Activated CD4-positive, alpha-beta T cell treated with anti-CD3 and anti-CD28 coated beads, Interleukin-2, amount 50 U/mL, for 4 hours (primary cell): ENCODE measurements at regions not wholly inside any gene's neighbourhood (a gene's known extent, or its start where the extent isn't known, plus 50 kb on each side); places are given as distances from the start of the nearest gene placed in this dataset.

Experiments used
- DNase-seq, 2 experiments: peaks; one replicate each; pipeline ENCODE4 v3.0.0-alpha.2; 2020

DNA sequence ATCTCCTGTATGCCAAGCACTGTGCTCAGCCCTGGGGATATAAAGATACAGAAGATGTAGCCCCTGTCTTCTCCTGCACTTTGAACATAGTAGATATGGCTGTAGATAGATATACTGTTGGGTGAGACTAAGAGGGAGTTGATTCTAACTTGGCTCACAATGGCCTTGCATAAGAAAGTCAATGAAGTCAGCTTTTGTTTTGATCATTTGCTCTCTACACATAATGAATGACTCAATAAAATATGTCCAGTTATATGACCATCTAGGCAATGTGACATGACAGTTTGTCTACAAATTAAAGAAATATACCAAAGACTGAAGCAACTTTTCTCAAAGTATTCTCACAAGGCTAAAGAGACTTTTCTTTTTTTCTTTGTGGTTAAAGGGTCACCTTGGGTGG lies 147.6 kb upstream of the DIPK2B start:
- DNase-seq, result no peak

DNA sequence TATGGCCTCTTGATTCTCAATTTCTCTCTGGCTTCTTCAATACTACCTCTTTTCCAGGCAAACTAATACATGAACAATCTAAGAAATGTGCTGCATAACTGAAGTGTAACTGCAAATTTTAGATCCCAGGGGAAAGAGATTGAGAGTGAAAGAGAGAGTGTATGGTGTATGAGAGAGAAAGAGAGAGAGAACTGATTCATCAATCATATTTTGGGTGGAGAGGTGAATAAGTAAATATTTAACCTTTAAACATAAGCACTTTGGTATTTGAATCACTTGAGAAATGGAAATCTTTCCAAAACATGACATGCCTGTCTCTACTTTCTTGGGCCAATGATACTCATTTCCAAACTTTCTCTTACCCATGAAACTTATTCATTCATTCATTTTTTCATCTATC lies 147.2 kb upstream of the DIPK2B start:
- no peak for DNase-seq

DNA sequence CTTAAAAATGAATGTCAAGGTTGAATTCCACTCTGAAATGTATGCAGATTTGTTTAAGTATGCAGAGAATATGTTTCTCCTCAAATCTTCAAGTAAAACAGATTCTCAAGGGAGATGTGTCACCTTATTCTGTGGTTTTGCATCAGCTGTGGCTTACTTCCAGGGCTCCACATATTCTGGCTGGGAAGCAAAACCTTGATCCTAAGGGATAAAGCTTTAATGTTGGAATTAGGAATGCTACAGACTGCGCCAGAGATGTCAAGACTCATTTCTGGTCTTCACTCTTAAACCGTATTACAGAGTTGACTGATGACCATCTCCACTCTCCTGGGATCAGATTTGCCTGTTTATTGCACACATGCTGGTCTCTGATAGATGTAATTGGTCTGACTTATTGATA lies 143.9 kb upstream of the DIPK2B start:
- DNase-seq, result no peak

DNA sequence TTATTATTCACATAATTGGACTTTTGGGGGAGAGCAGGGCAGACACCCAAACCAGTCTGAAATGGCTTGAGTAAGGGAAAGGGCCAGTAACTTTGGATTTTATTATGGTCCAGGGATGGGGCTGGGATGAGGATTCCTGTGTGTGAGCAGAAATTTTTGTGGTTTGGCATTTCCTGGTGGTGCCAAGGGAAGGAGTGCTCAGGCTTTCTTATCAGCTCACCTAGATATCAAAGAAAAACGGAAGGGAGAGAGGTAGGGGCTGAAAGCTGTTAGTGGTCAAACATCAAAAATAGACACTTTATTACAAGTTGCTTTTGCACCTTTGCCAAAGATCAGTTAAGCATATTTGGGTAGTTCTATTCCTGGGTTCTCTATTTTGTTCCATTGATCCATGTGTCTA lies 128.5 kb upstream of the DIPK2B start:
- DNase-seq, result no peak

DNA sequence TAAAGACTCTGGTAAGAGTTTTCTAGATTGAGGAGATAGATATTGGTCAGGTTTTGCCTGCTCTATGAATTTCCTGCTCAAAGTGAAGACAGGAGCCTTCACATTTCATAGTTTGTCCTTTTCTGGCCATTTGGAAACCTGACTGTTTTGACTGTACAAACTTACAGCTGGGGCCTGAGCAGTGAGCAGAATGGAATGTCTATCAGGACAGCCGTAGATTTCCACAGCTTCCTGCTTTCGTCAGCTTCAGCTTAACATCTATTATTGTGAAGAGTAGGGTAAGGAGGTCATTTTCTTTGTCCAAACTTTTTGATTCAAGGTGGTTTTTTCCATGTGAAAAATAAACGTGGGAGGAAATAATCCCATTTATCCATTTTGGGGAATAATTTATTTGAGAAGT lies 124.3 kb upstream of the DIPK2B start:
- DNase-seq, result no peak

DNA sequence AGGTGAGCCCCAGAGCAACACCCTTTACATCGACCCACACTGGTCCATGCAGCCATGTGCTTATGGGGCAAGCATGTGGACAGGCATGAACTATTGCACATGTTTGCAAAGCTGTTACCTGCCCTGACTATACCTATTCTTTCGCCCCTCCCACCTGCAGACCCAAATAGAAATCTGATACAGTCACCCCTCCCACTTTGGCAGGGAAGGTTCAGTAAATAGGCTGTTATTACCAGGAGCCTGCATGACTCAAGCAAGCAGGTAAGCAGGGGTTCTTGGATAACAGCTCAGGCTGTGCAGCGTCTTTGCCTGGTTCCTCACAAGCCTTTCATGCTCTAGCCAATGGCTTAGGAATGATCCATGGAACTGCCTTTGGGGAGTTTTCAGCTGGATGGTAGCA lies 122.7 kb upstream of the DIPK2B start:
- DNase-seq, result no peak

DNA sequence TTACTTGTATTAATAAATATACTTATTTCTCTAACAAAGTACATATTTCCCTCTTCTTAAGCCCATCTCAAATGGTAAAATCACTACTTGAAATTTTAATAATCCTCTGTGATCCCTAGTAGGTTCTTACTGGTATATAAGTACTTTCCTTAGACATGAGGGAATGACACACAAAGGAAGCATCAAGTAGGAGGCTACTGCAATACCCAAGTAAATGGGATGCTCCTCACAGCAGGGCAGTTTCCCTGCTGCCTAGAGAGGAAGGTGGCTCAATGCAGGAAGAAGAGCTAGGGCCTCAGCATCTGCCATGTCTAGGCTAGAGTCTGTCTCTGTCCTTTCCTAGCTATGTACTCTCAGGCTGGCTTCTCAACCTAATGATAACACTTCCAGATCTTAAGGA lies 122.1 kb upstream of the DIPK2B start:
- no peak for DNase-seq

DNA sequence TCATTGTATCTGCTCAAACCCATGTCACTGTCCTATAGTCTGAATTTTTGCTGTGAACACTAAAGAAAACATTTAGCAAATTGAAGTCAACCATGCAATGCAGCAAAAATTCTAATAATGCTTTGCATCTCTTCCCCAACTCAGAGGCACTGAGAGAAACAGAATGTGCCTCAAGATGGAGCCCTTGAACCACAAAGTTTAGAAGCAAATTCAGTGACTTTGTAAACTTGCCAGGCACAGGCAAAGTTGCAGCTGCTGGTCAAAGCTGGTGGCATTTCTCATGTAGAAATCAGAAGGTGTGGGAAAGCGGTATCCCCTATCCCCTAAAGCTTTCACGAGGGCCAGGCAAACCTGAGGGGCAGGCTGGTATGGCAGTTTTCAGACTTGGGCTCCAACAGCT lies 121.7 kb upstream of the DIPK2B start:
- DNase-seq, result no peak

DNA sequence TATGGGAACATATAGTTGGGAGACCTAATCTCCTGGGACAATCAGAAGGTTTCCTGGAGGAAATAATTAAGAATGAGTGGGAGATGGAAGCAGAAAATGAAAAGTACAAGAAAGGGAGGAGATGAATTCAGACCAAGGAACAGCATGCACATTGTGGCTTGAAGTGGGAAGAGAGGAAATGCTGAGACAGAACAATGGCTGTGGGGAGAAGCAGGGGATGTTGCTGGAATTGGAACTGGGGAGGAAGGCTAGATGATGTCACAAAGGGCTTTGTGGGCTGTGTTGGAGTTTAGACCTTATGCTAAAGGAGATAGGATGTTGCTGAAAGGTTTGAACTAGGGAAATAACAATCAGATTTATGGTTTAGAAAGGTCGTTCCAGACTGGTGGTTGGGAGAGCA lies 119.5 kb upstream of the DIPK2B start:
- DNase-seq, result no peak

DNA sequence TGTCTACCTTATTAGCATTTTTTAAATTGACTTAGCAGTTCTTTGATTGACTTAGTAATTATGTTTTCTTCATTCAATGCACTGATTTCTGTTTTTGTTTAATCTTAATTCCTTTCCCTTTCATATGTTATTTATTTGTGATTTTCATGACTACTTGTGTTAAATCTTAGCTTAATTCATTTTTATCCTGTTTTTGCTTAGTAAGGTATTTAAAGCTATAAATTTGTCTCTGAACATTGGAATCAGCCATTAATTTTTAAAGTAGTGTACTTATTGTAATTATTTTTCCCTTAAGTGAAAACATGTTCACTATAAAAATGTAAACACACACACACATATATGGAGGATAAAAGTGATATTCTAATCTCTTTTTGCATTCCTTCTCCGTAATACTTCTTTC lies 109.1 kb upstream of the DIPK2B start:
- no peak for DNase-seq

DNA sequence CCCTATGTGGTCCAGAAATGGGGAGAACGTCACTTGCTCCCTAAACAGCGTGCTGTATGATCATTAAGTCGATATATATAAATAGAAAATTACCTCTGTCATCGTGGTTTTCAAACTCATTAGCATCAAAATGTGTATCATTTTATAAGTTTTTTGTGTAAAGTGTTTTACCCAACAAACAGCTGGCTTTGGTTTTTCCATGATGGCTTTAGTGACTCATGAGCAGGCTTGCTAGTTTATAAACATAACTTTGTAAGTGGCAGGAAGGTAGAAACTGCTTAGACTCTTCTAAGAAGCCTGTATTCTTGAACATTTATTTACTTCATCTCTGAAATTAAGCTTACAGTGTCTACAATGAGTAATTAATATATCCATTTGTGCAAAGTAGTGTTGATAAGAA lies 108.4 kb upstream of the DIPK2B start:
- DNase-seq, result no peak

DNA sequence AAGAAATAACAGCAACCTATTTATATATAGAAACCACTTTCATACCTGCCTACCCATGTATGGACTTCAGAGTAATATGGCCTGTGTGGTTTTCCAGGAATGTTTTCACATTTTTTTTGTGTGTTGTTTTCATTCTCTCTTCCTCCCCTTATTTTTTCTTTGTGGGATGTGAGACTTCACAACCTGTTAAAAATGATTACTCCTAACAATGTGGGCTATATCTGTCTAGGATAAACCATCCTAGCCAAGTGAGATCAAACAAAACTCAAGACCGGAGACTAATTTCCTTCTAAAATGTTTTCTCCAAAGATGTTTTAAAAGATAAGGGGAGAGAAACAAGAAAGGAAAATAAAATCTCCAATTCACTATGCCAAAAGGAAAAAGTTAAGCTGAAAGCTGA lies 106.1 kb upstream of the DIPK2B start:
- DNase-seq, result no peak

DNA sequence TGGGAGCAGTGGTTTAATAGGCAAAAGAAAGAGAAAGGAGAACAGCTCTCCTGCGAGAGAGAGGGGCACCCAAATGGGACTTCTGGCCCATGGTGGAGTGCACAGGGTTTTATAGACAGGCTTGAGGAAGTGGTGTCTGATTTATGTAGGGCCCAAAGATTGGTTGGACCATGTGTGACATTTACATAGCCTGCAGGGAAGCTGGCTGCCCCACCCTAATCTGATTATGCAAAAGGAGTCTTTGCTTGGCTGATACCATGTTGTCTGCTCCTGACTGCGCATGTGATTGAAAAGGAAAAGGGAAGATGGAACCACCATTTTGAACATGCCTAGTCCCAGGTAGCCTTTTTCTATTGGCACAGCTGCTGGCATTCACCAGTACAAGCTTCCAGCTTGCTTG lies 100.0 kb upstream of the DIPK2B start:
- DNase-seq, result no peak

DNA sequence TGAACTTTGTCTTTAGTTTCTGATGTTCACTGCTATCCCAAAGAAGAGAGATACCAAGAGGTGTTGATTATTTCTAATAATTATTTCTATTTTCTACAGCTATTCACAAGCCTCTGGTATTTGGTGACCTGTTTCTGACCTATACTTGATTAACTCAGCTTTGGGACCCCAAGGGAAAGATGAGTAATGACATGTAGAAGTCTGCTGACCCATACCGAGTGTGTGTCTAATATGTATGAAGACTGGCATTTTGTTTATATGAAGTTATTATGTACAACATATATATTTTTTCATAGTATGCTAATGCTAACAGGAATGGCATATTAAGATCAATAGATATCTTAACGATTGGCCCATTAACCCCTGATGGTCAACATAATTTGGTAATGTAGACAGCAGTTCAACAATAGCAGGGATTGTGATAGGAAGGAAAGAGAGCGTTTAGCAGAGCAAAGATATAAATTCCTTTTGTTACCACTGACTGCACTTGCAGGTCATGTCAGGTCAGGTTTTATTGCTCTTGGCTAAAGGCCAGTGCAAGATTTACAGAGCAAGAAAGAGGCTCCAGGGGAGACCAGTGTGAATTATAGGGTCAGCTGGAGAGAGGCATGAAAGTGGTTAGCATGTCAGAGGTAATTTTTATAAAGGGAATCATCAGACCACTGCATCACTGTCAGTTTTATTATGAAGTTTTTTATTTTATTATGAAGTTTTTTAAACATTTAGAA lies 94.7 kb upstream of the DIPK2B start:
- DNase-seq, result no peak

DNA sequence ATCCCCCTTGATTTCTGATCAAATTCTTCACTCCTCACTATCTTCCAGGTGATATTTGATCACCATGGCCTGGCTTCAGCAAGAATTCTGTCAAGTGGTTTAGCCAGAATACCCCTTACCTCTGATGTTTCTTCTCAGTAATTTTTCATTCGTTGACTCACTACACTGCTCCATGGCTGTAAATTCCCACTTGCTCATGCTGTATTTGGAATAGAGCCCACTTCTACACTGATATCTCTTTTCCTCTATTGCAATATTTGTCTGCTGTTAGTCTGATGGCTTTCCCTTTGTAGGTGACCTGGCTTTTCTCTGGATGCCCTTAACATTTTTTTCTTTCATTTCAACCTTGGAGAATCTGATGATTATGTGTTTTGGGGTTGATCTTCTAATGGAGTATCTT lies 73.9 kb upstream of the DIPK2B start:
- no peak for DNase-seq

DNA sequence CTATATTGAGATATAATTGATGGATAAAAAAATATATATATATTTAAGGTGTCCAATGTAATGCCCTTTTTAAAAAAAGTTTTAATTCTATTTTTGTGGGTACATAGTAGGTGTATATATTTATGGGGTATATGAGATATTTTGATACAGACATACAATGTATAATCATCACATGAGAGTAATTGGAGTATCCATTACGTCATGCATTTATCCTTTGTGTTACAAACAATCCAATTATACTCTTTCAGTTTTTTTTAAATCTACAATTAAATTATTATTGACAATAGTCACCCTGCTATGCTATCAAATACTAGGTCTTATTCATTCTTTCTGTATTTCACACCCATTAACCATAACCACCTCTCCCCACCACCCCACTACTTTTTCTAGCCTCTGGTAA lies 66.3 kb upstream of the DIPK2B start:
- no peak for DNase-seq

DNA sequence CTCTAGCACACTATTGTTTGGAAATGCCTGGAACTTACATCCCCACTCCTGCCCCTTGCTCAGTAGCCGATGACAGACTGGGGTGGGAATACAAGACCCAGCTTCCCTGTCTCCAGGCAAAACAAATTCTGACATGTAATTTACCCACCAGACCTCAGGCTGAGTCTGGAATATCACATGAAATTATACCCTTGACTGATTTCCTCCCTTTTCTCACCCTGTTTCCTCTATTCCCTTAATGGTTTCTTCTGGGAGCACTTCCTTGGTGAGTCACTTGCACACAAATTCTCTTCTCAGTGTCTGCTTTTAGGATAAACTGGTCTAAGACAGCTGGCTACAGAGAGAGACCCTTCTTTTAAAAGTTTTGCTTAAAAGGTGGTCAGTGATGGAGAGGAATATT lies 65.8 kb upstream of the DIPK2B start:
- DNase-seq, result no peak

DNA sequence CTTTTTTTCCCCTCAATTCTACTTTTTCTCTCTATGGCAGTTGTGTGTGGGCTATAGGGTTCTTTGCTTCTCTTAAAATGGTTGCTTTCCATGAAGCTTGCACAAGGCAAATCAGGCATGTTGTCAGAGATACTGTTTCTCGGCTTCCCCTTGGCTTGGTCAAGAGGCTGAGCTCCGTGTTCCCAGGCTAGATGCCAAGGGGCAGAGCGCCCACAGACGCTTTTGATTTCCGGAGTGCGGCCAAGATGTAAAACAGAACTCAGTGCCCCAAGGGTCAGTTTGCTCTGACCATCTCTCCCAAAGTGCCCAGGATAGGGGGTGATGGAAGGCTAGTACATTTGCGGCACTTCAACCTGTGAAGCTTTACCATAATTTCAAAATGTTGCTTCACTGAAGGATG lies 64.2 kb upstream of the DIPK2B start:
- DNase-seq, result no peak

DNA sequence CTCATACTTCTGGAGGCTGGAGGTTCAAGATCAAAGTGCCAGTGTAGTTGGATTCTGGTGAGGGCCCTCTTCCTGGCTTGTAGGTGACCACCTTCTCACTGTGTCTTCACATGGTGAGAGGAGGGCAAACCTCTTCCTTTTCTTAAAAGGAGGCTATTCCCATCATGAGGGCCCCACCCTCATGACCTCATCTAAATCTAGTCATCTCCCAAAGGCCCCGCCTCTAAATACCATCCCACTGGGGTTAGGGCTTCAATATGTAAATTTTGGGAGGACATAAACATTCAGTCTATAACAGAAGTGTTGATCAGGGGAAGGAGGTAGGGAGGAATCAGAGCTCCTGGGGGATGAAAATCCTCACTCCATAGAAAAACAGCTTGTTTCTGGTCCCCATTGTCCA lies 60.8 kb upstream of the DIPK2B start:
- DNase-seq, result no peak

DNA sequence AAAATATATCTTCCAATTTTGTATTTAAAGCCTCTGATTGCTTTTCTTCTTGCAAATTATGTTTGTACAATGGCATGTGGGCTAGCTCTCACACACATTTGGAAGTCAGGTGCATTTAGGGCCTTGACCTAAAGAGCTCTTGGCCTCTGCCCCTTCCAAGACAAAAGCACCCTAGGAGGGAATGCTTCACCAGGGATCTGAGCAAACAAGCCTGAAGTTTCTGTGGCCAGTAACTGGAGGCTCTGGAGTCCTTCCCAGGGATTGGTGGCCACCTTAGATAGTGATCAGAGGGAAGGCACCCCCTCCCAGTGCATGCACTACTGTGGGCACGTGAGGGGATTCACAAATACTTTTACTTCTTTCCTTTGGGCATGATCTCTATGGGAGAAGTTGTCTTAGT lies 60.3 kb upstream of the DIPK2B start:
- no peak for DNase-seq

DNA sequence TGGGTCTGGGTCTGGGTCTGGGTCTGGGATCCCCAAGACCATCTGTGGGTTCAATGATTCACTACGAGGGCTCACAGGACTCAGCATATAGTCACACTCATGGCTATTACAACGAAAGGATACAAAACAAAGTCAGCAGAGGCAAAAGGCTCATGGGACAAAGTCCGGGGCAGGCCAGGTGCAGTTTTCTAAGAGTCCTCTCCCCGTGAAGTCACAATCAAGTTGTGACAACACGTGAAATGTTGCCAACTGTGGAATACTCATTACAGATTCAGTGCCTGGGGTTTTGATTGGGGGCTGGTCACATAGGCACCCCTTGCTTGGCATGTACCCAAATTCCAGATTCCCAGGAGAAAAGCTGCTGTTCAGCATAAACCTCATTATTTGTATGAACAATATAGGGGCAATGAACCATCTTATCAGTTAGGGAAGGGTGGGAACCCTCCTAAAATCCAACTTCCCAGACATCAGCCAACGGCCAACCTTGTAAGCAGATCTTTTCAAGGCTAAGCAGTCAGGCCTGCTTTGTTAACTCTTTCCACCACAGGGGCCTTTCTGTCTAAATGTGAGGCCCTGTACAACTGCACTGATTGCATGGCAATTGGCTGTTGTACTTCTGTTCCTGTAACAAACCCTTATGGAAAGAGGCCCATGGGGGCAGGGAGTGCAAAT lies 58.2 kb upstream of the DIPK2B start:
- DNase-seq, result no peak
